PC-9 (cell line): ENCODE measurements at regions not wholly inside any gene's neighbourhood (a gene's known extent, or its start where the extent isn't known, plus 50 kb on each side); places are given as distances from the start of the nearest gene placed in this dataset.

ENCODE experiments used
- CTCF ChIP-seq: fragments of 200-600 bp; sonication (generic); conservative IDR thresholded peaks from 2 replicates; pipeline ENCODE4 v1.6.1; 2017; ENCODE audit warnings: mixed run types, antibody characterized with exemption, mild to moderate bottlenecking, moderate library complexity
- EZH2 ChIP-seq: fragments of 200-600 bp; sonication (generic); IDR thresholded peaks from 2 replicates; pipeline ENCODE4 v1.8.0; 2017; ENCODE audit warnings: antibody characterized with exemption, low read depth

GRCh38 chr7:32659853-32660252, 164.6 kb downstream of the AVL9 start:
- TF ChIP-seq EZH2 (no peak), CTCF (no peak)
